ENCODE measurements at regions not wholly inside any gene's neighbourhood (a gene's known extent, or its start where the extent isn't known, plus 50 kb on each side); places are given as distances from the start of the nearest gene placed in this dataset.

GRCh38 chr15:81520480-81520879 is 146.5 kb upstream of the TMC3 start:
- no peaks in the 10 kb centered on the region for H3K9me3 ChIP-seq
- H3K36me3 ChIP-seq, result no peaks in the 10 kb centered on the region
- H3K27me3 ChIP-seq, result no peaks in the 10 kb centered on the region
- intact Hi-C loops (cut with DNase I), result no loop called here
- 84 to 94% (median 86%) methylated on average over 2 of the region's 2 CpGs for WGBS, 4 donors
- DNase-seq (no peak), ATAC-seq (no peak)
- H3K4me1 ChIP-seq, result no peaks in the 10 kb centered on the region
- no peak overlapping the region for H3K4me3 ChIP-seq
- H3K27ac ChIP-seq, result no peak overlapping the region
- TF ChIP-seq POLR2A (IDR thresholded peaks at IDR 0.05) (no peak), CTCF (IDR thresholded peaks at IDR 0.05) (no peak)

GRCh38 chr15:81516461-81516860 is 142.4 kb upstream of the TMC3 start:
- peak in 1 of 4 donors; percentile 45 for ATAC-seq
- intact Hi-C loops (cut with DNase I), result no loop called here

GRCh38 chr15:81516012-81516411 is 142.0 kb upstream of the TMC3 start:
- DNase-seq, result no peak
- intact Hi-C loops (cut with DNase I), result no loop called here
- no peaks in the 10 kb centered on the region for H3K27me3 ChIP-seq
- H3K9me3 ChIP-seq, result no peaks in the 10 kb centered on the region
- H3K4me1 ChIP-seq, result no peaks in the 10 kb centered on the region
- TF ChIP-seq POLR2A (IDR thresholded peaks at IDR 0.05), result no peak
- TF ChIP-seq CTCF (IDR thresholded peaks at IDR 0.05), result no peak
- no peak overlapping the region for H3K27ac ChIP-seq
- H3K4me3 ChIP-seq, result no peak overlapping the region
- ATAC-seq, result peak in 1 of 4 donors; percentile 45
- no peaks in the 10 kb centered on the region for H3K36me3 ChIP-seq

More at GRCh38 chr15:81516461-81516860, 142.4 kb upstream of the TMC3 start:
- H3K4me3 ChIP-seq, result no peak overlapping the region
- no peaks in the 10 kb centered on the region for H3K36me3 ChIP-seq
- H3K27me3 ChIP-seq, result no peaks in the 10 kb centered on the region
- no peaks in the 10 kb centered on the region for H3K9me3 ChIP-seq
- WGBS, 4 donors, result 57 to 75% (median 61%) methylated on average over 3 of the region's 3 CpGs
- TF ChIP-seq POLR2A (IDR thresholded peaks at IDR 0.05) (no peak), CTCF (IDR thresholded peaks at IDR 0.05) (no peak)
- H3K27ac ChIP-seq, result no peak overlapping the region
- H3K4me1 ChIP-seq, result no peaks in the 10 kb centered on the region
- no peak for DNase-seq

GRCh38 chr15:81514725-81515124 is 140.7 kb upstream of the TMC3 start:
- TF ChIP-seq CTCF (IDR thresholded peaks at IDR 0.05) (no peak), POLR2A (IDR thresholded peaks at IDR 0.05) (no peak)

More at GRCh38 chr15:81514725-81515124, 140.7 kb upstream of the TMC3 start:
- Histone ChIP-seq H3K4me3 (no peak overlapping the region), H3K27ac (no peak overlapping the region), H3K4me1 (no peaks in the 10 kb centered on the region), H3K36me3 (no peaks in the 10 kb centered on the region), H3K9me3 (no peaks in the 10 kb centered on the region), H3K27me3 (no peaks in the 10 kb centered on the region)
- ATAC-seq (no peak), DNase-seq (no peak)
- 41 to 54% (median 46%) methylated on average over 1 of the region's 1 CpG for WGBS, 4 donors
- intact Hi-C loops (cut with DNase I), result no loop called here
